ENCODE measurements at regions not wholly inside any gene's neighbourhood (a gene's known extent, or its start where the extent isn't known, plus 50 kb on each side); places are given as distances from the start of the nearest gene placed in this dataset.

- peaks cover 0 to 13% (median 11%) of the 10 kb centered on the region in 5 experiments for H3K9me3 ChIP-seq (ENCODE audit: control extremely low read depth in 1 of 5, control insufficient read depth in 4 of 5, insufficient read depth in 2 of 5, low read depth in 1 of 5, low read length in 4 of 5)
- no peaks in the 10 kb centered on the region for H3K27me3 ChIP-seq (replicated peaks in 2 of 5; ENCODE audit: control insufficient read depth in 4 of 5, insufficient read depth in 5 of 5, low read length in 4 of 5)
- H3K4me1 ChIP-seq (ENCODE audit: control extremely low read depth in 1 of 4, control insufficient read depth in 4 of 4, insufficient read depth in 4 of 4, low read length in 3 of 4) = no peaks in the 10 kb centered on the region
- no peak for DNase-seq
- H3K27ac ChIP-seq (ENCODE audit: insufficient read depth in 1 of 2, low read depth in 1 of 2, low read length in 2 of 2, poor library complexity in 1 of 2, severe bottlenecking in 2 of 2) = no peak overlapping the region
- ChIA-PET CTCF (no interaction called here), POLR2A (no interaction called here)
- no CpG with 5 or more reads among the region's 3 CpGs for WGBS (ENCODE audit: insufficient coverage)
- H3K36me3 ChIP-seq (ENCODE audit: control insufficient read depth in 4 of 4, insufficient read depth in 4 of 4, low read length in 3 of 4) = no peaks in the 10 kb centered on the region
- H3K4me3 ChIP-seq (ENCODE audit: control insufficient read depth in 1 of 7, extremely low read depth in 1 of 7, insufficient read depth in 4 of 7, low read depth in 2 of 7, low read length in 6 of 7) = no peak overlapping the region
These were observed 1217.6 kb downstream of the JRKL start for GRCh38 chr11:97607291-97608000.

- WGBS (ENCODE audit: insufficient coverage) = 83% methylated on average over 1 of the region's 4 CpGs
- no peak overlapping the region for H3K27ac ChIP-seq (ENCODE audit: insufficient read depth in 1 of 2, low read depth in 1 of 2, low read length in 2 of 2, poor library complexity in 1 of 2, severe bottlenecking in 2 of 2)
- no peak for DNase-seq
- POLR2A ChIA-PET = no interaction called here
- no peak overlapping the region for H3K4me3 ChIP-seq (ENCODE audit: control insufficient read depth in 1 of 7, extremely low read depth in 1 of 7, insufficient read depth in 4 of 7, low read depth in 2 of 7, low read length in 6 of 7)
- CTCF ChIA-PET = no interaction called here
- no peaks in the 10 kb centered on the region for H3K36me3 ChIP-seq (ENCODE audit: control insufficient read depth in 4 of 4, insufficient read depth in 4 of 4, low read length in 3 of 4)
- H3K9me3 ChIP-seq (ENCODE audit: control extremely low read depth in 1 of 5, control insufficient read depth in 4 of 5, insufficient read depth in 2 of 5, low read depth in 1 of 5, low read length in 4 of 5) = peaks cover 0 to 13% (median 11%) of the 10 kb centered on the region in 5 experiments
- H3K4me1 ChIP-seq (ENCODE audit: control extremely low read depth in 1 of 4, control insufficient read depth in 4 of 4, insufficient read depth in 4 of 4, low read length in 3 of 4) = no peaks in the 10 kb centered on the region
- no peaks in the 10 kb centered on the region for H3K27me3 ChIP-seq (replicated peaks in 2 of 5; ENCODE audit: control insufficient read depth in 4 of 5, insufficient read depth in 5 of 5, low read length in 4 of 5)
These were observed 1220.2 kb downstream of the JRKL start for GRCh38 chr11:97610000-97610399.

DNA sequence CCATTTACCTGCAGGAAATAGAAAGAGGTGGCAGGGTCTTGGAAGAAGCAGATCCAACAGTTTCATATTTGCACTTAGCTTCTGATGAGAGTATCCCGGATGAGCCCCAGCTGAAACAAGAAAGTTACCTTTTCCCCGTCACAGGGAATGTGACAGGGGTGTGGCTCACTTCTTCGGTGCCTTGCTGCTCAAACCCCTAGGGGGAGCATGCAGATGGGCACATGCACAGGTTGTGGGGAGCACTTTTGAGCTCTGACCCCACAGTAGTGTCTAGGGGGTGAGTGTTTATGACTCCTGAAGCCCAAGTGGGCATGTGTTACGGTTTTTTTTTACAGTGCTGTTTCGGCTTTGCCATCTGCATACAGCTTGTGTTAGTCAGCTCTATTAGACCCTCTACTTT lies 1221.0 kb downstream of the JRKL start:
- DNase-seq = no peak
- Histone ChIP-seq H3K27me3 (replicated peaks in 2 of 5; ENCODE audit: control insufficient read depth in 4 of 5, insufficient read depth in 5 of 5, low read length in 4 of 5) (no peaks in the 10 kb centered on the region), H3K36me3 (ENCODE audit: control insufficient read depth in 4 of 4, insufficient read depth in 4 of 4, low read length in 3 of 4) (no peaks in the 10 kb centered on the region), H3K27ac (ENCODE audit: insufficient read depth in 1 of 2, low read depth in 1 of 2, low read length in 2 of 2, poor library complexity in 1 of 2, severe bottlenecking in 2 of 2) (no peak overlapping the region), H3K4me3 (ENCODE audit: control insufficient read depth in 1 of 7, extremely low read depth in 1 of 7, insufficient read depth in 4 of 7, low read depth in 2 of 7, low read length in 6 of 7) (no peak overlapping the region), H3K9me3 (ENCODE audit: control extremely low read depth in 1 of 5, control insufficient read depth in 4 of 5, insufficient read depth in 2 of 5, low read depth in 1 of 5, low read length in 4 of 5) (peaks cover 0 to 13% (median 11%) of the 10 kb centered on the region in 5 experiments), H3K4me1 (ENCODE audit: control extremely low read depth in 1 of 4, control insufficient read depth in 4 of 4, insufficient read depth in 4 of 4, low read length in 3 of 4) (no peaks in the 10 kb centered on the region)
- WGBS (ENCODE audit: insufficient coverage) = 96% methylated on average over 5 of the region's 5 CpGs
- POLR2A ChIA-PET = no interaction called here
- CTCF ChIA-PET = no interaction called here

GRCh38 chr11:97611345-97611744 lies 1221.5 kb downstream of the JRKL start:
- 96% methylated on average over 10 of the region's 10 CpGs for WGBS (ENCODE audit: insufficient coverage)
- CTCF ChIA-PET = no interaction called here

DNA sequence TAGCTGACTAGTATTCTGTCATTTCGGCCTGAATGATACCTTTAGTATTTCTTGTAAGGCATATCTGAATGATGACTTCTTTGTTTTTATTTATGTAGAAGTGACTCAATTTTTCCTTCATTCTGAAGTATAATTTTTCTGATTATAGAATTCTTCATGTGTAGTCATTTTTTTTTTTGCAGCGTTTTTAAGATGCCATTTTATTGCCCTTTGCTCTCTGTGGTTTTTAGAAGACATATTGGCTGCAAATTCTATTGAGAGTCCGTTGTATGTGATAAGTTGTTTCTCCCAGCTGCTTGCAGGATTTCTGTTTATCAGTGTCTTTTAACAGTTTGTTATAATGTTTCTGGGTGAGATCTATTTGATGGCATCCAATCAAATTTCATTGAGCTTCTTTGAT lies 1224.8 kb downstream of the JRKL start:
- 100% methylated on average over 1 of the region's 3 CpGs for WGBS (ENCODE audit: insufficient coverage)
- no peak overlapping the region for H3K4me3 ChIP-seq (ENCODE audit: control insufficient read depth in 1 of 7, extremely low read depth in 1 of 7, insufficient read depth in 4 of 7, low read depth in 2 of 7, low read length in 6 of 7)
- H3K27me3 ChIP-seq (replicated peaks in 2 of 5; ENCODE audit: control insufficient read depth in 4 of 5, insufficient read depth in 5 of 5, low read length in 4 of 5) = no peaks in the 10 kb centered on the region
- peaks cover 1 to 15% (median 6%) of the 10 kb centered on the region in 5 experiments for H3K9me3 ChIP-seq (ENCODE audit: control extremely low read depth in 1 of 5, control insufficient read depth in 4 of 5, insufficient read depth in 2 of 5, low read depth in 1 of 5, low read length in 4 of 5)
- ChIA-PET CTCF (no interaction called here), POLR2A (interaction anchor here (0.6 kb wide), 2 partner anchors 26 to 78 kb away, joined by 3 read pairs; no protein-coding TSS in a partner anchor)
- no peak for DNase-seq
- no peaks in the 10 kb centered on the region for H3K36me3 ChIP-seq (ENCODE audit: control insufficient read depth in 4 of 4, insufficient read depth in 4 of 4, low read length in 3 of 4)
- H3K27ac ChIP-seq (ENCODE audit: insufficient read depth in 1 of 2, low read depth in 1 of 2, low read length in 2 of 2, poor library complexity in 1 of 2, severe bottlenecking in 2 of 2) = no peak overlapping the region
- H3K4me1 ChIP-seq (ENCODE audit: control extremely low read depth in 1 of 4, control insufficient read depth in 4 of 4, insufficient read depth in 4 of 4, low read length in 3 of 4) = no peaks in the 10 kb centered on the region

More at GRCh38 chr11:97611345-97611744, 1221.5 kb downstream of the JRKL start:
- peaks cover 0 to 14% (median 11%) of the 10 kb centered on the region in 5 experiments for H3K9me3 ChIP-seq (ENCODE audit: control extremely low read depth in 1 of 5, control insufficient read depth in 4 of 5, insufficient read depth in 2 of 5, low read depth in 1 of 5, low read length in 4 of 5)
- no peaks in the 10 kb centered on the region for H3K27me3 ChIP-seq (replicated peaks in 2 of 5; ENCODE audit: control insufficient read depth in 4 of 5, insufficient read depth in 5 of 5, low read length in 4 of 5)
- POLR2A ChIA-PET = no interaction called here
- no peak overlapping the region for H3K4me3 ChIP-seq (ENCODE audit: control insufficient read depth in 1 of 7, extremely low read depth in 1 of 7, insufficient read depth in 4 of 7, low read depth in 2 of 7, low read length in 6 of 7)
- no peak for DNase-seq
- no peak overlapping the region for H3K27ac ChIP-seq (ENCODE audit: insufficient read depth in 1 of 2, low read depth in 1 of 2, low read length in 2 of 2, poor library complexity in 1 of 2, severe bottlenecking in 2 of 2)
- no peaks in the 10 kb centered on the region for H3K4me1 ChIP-seq (ENCODE audit: control extremely low read depth in 1 of 4, control insufficient read depth in 4 of 4, insufficient read depth in 4 of 4, low read length in 3 of 4)
- H3K36me3 ChIP-seq (ENCODE audit: control insufficient read depth in 4 of 4, insufficient read depth in 4 of 4, low read length in 3 of 4) = no peaks in the 10 kb centered on the region

DNA sequence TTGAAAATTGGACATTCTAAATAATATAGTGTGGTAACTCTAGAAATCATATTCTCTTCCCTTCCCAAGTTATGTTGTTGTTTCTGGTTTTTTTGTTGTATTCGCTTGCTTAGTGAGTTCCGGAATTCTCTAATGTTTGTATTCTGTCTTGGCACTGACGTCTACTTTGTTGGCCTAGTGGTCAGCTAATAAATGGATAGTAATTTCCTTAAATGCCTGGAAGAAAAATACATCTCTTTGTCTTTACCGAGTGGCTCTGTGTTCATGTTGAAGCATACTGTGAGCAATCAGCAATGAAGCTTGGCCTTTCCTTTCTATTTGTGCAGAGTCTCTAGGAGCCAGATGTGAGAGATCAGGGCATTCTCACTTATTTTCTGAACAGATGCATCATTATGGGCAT lies 1225.7 kb downstream of the JRKL start:
- 100% methylated on average over 2 of the region's 4 CpGs for whole genome bisulfite sequencing (ENCODE audit: insufficient coverage)
- CTCF ChIA-PET = no interaction called here
- Histone ChIP-seq H3K4me3 (ENCODE audit: control insufficient read depth in 1 of 7, extremely low read depth in 1 of 7, insufficient read depth in 4 of 7, low read depth in 2 of 7, low read length in 6 of 7) (no peak overlapping the region), H3K4me1 (ENCODE audit: control extremely low read depth in 1 of 4, control insufficient read depth in 4 of 4, insufficient read depth in 4 of 4, low read length in 3 of 4) (peaks cover 0 to 3% (median under 1%) of the 10 kb centered on the region in 4 experiments), H3K27me3 (replicated peaks in 2 of 5; ENCODE audit: control insufficient read depth in 4 of 5, insufficient read depth in 5 of 5, low read length in 4 of 5) (no peaks in the 10 kb centered on the region), H3K9me3 (ENCODE audit: control extremely low read depth in 1 of 5, control insufficient read depth in 4 of 5, insufficient read depth in 2 of 5, low read depth in 1 of 5, low read length in 4 of 5) (peaks cover 0 to 11% (median 2%) of the 10 kb centered on the region in 5 experiments), H3K27ac (ENCODE audit: insufficient read depth in 1 of 2, low read depth in 1 of 2, low read length in 2 of 2, poor library complexity in 1 of 2, severe bottlenecking in 2 of 2) (no peak overlapping the region), H3K36me3 (ENCODE audit: control insufficient read depth in 4 of 4, insufficient read depth in 4 of 4, low read length in 3 of 4) (no peaks in the 10 kb centered on the region)
- POLR2A ChIA-PET = no interaction called here
- no peak for DNase-seq

DNA sequence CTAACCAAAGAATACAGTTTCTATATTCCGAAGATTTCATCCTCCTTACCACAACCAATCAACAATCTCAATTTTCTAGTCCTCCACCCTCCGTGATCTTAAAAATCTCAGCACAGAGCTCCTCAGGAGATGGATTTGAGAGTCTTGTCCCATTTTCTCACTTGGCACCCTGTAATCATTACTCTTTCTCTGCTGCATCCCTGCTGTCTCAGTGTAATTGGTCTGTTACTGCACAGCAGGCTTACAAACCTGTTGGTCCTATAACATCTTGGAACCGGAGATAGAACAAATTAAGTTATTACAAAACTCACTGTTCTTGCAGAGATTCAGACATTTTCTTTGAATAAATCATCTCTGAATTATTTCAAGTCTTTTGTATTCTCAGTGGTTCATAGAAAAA lies 1227.2 kb downstream of the JRKL start:
- ChIA-PET CTCF (no interaction called here), POLR2A (no interaction called here)
- no peaks in the 10 kb centered on the region for H3K27me3 ChIP-seq (replicated peaks in 2 of 5; ENCODE audit: control insufficient read depth in 4 of 5, insufficient read depth in 5 of 5, low read length in 4 of 5)
- peaks cover 0 to 3% (median 1%) of the 10 kb centered on the region in 4 experiments for H3K4me1 ChIP-seq (ENCODE audit: control extremely low read depth in 1 of 4, control insufficient read depth in 4 of 4, insufficient read depth in 4 of 4, low read length in 3 of 4)
- no peak overlapping the region for H3K27ac ChIP-seq (ENCODE audit: insufficient read depth in 1 of 2, low read depth in 1 of 2, low read length in 2 of 2, poor library complexity in 1 of 2, severe bottlenecking in 2 of 2)
- peaks cover 0 to 9% (median 0%) of the 10 kb centered on the region in 5 experiments for H3K9me3 ChIP-seq (ENCODE audit: control extremely low read depth in 1 of 5, control insufficient read depth in 4 of 5, insufficient read depth in 2 of 5, low read depth in 1 of 5, low read length in 4 of 5)
- WGBS (ENCODE audit: insufficient coverage) = 100% methylated on average over 2 of the region's 3 CpGs
- no peaks in the 10 kb centered on the region for H3K36me3 ChIP-seq (ENCODE audit: control insufficient read depth in 4 of 4, insufficient read depth in 4 of 4, low read length in 3 of 4)
- no peak overlapping the region for H3K4me3 ChIP-seq (ENCODE audit: control insufficient read depth in 1 of 7, extremely low read depth in 1 of 7, insufficient read depth in 4 of 7, low read depth in 2 of 7, low read length in 6 of 7)
- DNase-seq = no peak

All from common myeloid progenitor, CD34-positive (primary cell).